ENCODE measurements at regions not wholly inside any gene's neighbourhood (a gene's known extent, or its start where the extent isn't known, plus 50 kb on each side); places are given as distances from the start of the nearest gene placed in this dataset.

DNA sequence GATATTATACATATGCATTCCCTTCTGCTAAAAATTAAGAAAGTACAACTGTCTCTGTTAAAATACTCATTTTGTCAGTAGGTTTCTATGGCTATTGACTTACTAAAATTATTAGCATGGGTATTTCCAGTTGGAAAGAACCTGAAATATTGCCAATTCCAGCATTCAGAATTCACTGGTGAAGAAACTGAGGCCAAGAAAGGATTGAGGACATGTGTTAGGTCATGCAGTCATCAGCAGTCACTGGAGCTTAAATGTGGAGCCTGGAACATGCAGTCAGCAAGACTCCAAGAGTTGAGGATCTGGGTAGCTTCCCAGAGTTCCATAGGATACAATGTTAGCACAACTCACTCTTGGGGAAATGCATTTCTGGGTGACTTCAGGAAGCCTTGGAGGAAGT lies 1335.6 kb downstream of the AACS start:
- TF ChIP-seq, protein P1, sequence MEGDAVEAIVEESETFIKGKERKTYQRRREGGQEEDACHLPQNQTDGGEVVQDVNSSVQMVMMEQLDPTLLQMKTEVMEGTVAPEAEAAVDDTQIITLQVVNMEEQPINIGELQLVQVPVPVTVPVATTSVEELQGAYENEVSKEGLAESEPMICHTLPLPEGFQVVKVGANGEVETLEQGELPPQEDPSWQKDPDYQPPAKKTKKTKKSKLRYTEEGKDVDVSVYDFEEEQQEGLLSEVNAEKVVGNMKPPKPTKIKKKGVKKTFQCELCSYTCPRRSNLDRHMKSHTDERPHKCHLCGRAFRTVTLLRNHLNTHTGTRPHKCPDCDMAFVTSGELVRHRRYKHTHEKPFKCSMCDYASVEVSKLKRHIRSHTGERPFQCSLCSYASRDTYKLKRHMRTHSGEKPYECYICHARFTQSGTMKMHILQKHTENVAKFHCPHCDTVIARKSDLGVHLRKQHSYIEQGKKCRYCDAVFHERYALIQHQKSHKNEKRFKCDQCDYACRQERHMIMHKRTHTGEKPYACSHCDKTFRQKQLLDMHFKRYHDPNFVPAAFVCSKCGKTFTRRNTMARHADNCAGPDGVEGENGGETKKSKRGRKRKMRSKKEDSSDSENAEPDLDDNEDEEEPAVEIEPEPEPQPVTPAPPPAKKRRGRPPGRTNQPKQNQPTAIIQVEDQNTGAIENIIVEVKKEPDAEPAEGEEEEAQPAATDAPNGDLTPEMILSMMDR (conservative IDR thresholded peaks at IDR 0.05) = no peak
- no peak overlapping the region for H3K27ac ChIP-seq

DNA sequence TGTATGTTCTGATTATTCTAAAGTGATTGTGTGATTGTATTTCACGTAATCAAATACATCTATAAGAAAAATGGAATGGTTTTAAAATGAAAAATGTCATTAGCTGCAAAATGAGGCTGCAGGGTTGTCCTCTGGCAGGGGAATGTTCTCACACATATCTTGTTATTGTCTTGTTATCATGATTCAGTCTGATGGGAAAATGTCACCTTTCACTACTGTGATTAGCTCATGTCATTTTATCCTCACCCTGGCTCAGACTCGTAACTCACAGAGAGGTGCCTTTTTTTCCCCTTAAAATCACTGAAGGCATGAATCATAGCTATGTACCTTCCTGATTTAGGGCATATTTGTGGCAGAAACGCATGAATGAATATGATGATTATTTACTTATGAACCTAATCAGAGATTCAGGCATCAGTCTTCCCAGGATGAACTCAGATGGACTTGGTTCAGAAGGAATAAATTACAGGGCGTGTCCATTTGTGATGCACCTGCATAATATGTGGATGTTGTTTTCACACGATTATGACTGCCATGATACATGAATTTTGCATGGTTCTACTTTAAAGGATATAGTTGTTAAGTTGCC lies 1339.2 kb downstream of the AACS start:
- no peak overlapping the region for H3K27ac ChIP-seq
- TF ChIP-seq, protein P1 (conservative IDR thresholded peaks at IDR 0.05) = no peak
- no peak for TF ChIP-seq ZFX (IDR thresholded peaks at IDR 0.05)

DNA sequence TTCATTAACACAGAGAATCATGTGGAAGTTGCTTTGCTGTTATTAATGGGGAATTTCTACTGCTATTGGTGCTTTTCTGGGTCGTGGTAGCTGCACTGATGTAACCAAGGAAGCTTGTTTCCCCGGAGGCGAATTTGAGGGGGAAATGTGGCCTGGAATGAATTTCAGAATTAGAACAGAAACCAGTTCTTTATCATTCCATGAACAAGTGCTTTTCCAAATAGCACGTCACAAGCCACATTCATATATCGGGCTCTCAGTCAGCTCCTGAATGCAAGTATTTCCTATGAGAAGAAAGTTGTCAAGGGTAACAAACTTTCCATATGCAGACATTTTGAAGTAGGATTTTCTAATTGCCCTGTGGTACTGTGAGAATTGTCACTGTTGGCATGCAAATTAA lies 1353.2 kb downstream of the AACS start:
- TF ChIP-seq, protein P1 (conservative IDR thresholded peaks at IDR 0.05) = no peak
- TF ChIP-seq ZFX (IDR thresholded peaks at IDR 0.05) = no peak
- no peak overlapping the region for H3K27ac ChIP-seq

DNA sequence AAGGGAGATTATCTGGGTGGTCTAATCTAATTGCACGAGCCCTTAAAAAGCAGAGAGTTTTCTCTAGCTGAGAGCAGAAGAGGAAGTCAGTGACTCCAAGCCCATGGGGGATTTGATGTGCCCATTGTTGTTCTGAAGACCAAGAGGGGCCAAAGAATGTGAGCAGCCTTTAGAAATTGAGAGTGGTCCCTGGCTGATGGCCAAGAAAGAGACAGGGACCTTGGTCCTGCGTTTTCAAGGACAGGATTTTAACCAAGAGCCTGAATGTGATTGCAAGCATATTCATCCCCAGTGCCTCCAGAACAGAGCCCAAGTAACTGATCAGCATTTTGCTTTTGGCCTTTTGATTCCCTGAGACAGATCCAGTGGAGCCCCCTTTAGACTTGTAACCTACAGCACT lies 1353.9 kb downstream of the AACS start:
- no peak for TF ChIP-seq ZFX (IDR thresholded peaks at IDR 0.05)
- TF ChIP-seq, protein P1 (conservative IDR thresholded peaks at IDR 0.05) = no peak
- H3K27ac ChIP-seq = no peak overlapping the region

DNA sequence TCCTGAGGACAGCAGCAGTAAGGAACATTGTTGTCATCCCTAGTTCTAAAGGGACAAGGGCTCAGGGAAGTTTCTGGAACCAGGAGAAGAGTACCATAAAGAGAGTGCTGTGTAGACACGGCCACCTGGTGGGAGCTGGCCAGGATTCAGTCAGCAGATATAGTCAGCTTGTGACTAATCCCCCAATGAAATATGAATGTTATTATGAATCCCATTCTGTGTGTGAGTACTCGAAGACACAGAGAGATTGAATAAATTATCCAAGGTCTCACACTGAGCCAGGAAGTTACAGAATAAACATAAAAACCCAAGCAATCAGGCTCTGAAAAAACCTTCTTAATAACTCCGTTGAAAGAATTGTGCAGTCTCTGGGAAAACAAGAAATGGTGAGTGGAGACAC lies 1359.5 kb downstream of the AACS start:
- H3K27ac ChIP-seq = no peak overlapping the region

DNA sequence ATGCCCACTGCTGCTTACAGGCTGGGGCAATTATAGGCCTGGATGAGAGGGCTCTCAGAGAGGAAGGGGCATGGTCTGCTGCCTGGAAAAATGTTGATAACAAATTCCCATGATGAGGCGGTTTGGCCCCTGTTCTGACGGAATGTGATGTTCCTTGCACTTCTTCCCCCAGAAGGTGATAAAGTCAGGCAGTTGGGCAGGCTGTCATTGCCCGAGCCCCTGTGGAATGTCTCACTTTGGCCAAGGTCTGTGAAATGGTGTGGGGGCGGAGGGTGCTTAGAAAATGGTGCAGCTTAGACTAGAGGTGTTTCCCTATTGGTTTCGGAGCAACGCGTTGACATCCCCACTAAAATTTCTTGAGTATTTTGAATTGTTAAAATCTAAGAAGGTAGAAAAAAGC lies 1360.0 kb downstream of the AACS start:
- no peak overlapping the region for H3K27ac ChIP-seq
- no peak for TF ChIP-seq ZFX (IDR thresholded peaks at IDR 0.05)

More for the DNA sequence above, 1359.5 kb downstream of the AACS start:
- TF ChIP-seq, protein P1 (conservative IDR thresholded peaks at IDR 0.05) = no peak
- no peak for TF ChIP-seq ZFX (IDR thresholded peaks at IDR 0.05)

DNA sequence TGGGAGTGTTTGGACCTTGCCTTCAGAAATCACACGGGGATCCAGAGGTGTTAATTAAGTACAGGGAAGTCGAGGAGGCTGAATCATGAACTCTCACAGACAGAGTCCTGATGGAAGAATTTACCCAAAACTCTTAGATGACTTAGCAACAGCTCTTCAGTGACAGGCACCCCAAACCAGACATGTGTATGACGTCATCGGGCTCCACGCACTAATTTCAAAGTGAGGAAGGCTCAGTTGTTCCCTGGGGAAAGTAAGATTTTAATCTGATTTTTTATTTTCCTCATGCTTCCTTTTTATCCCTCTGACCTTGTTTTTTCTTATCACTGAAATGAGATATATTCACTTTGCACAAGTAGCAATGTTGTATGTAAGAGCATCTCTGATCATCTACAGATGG lies 1363.5 kb downstream of the AACS start:
- TF ChIP-seq, protein P1 (conservative IDR thresholded peaks at IDR 0.05) = no peak
- no peak for TF ChIP-seq ZFX (IDR thresholded peaks at IDR 0.05)
- H3K27ac ChIP-seq = no peak overlapping the region

DNA sequence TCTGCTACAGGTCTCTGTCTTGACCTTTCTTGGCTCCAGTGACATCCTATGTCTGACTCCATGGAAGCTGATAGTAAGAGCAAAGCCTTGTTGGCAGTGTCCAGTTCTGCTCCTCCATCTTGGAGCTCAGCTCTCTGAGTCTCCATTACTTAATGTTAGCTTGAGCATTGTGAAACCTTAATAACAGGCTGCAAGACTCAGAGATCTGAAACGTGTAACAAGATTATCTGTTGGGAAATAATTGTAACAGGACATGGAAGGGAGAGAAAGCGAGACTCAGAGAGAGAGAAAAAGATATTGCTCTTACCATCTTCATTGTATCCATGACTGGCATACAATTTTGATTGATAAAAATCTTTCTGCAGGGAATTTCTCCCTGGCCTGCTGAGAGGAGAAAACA lies 1365.7 kb downstream of the AACS start:
- TF ChIP-seq, protein P1 (conservative IDR thresholded peaks at IDR 0.05) = no peak
- no peak for TF ChIP-seq ZFX (IDR thresholded peaks at IDR 0.05)
- H3K27ac ChIP-seq = no peak overlapping the region
